ENCODE measurements at regions not wholly inside any gene's neighbourhood (a gene's known extent, or its start where the extent isn't known, plus 50 kb on each side); places are given as distances from the start of the nearest gene placed in this dataset.

- Histone ChIP-seq H3K27ac (replicated peaks) (no peak overlapping the region), H3K4me3 (replicated peaks; ENCODE audit: insufficient read depth, low read length) (no peak overlapping the region), H3K27me3 (ENCODE audit: insufficient read depth, poor library complexity, severe bottlenecking) (peaks cover 2% of the 10 kb centered on the region)
- no peak for DNase-seq (ENCODE audit: low read depth in 1 of 2, low spot score in 1 of 2)
- TF ChIP-seq, protein P1, sequence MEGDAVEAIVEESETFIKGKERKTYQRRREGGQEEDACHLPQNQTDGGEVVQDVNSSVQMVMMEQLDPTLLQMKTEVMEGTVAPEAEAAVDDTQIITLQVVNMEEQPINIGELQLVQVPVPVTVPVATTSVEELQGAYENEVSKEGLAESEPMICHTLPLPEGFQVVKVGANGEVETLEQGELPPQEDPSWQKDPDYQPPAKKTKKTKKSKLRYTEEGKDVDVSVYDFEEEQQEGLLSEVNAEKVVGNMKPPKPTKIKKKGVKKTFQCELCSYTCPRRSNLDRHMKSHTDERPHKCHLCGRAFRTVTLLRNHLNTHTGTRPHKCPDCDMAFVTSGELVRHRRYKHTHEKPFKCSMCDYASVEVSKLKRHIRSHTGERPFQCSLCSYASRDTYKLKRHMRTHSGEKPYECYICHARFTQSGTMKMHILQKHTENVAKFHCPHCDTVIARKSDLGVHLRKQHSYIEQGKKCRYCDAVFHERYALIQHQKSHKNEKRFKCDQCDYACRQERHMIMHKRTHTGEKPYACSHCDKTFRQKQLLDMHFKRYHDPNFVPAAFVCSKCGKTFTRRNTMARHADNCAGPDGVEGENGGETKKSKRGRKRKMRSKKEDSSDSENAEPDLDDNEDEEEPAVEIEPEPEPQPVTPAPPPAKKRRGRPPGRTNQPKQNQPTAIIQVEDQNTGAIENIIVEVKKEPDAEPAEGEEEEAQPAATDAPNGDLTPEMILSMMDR (IDR thresholded peaks at IDR 0.05; ENCODE audit: insufficient read depth, low read length), result no peak
- TF ChIP-seq REST (IDR thresholded peaks at IDR 0.05; ENCODE audit: insufficient replicate concordance, low read depth), result no peak
- no peak for TF ChIP-seq POLR2AphosphoS5 (IDR thresholded peaks at IDR 0.05; ENCODE audit: low read depth)
- no peak for TF ChIP-seq GABPA (IDR thresholded peaks at IDR 0.05; ENCODE audit: low read depth)
- TF ChIP-seq SPI1 (IDR thresholded peaks at IDR 0.05; ENCODE audit: borderline replicate concordance, low read depth), result no peak
Measured at GRCh38 chr4:138092060-138092459, 150.1 kb downstream of the SLC7A11 start.

- H3K27me3 ChIP-seq (ENCODE audit: insufficient read depth, poor library complexity, severe bottlenecking), result peaks cover 2% of the 10 kb centered on the region
- DNase-seq (ENCODE audit: low read depth in 1 of 2, low spot score in 1 of 2), result no peak
- no peak overlapping the region for H3K4me3 ChIP-seq (replicated peaks; ENCODE audit: insufficient read depth, low read length)
Measured at GRCh38 chr4:138090918-138091676, 151.1 kb downstream of the SLC7A11 start.

More at GRCh38 chr4:138090918-138091676, 151.1 kb downstream of the SLC7A11 start:
- TF ChIP-seq POLR2AphosphoS5 (IDR thresholded peaks at IDR 0.05; ENCODE audit: low read depth), result no peak
- no peak for TF ChIP-seq GABPA (IDR thresholded peaks at IDR 0.05; ENCODE audit: low read depth)
- TF ChIP-seq, protein P1 (IDR thresholded peaks at IDR 0.05; ENCODE audit: insufficient read depth, low read length), result no peak
- no peak for TF ChIP-seq REST (IDR thresholded peaks at IDR 0.05; ENCODE audit: insufficient replicate concordance, low read depth)
- TF ChIP-seq SPI1 (IDR thresholded peaks at IDR 0.05; ENCODE audit: borderline replicate concordance, low read depth), result no peak
- no peak overlapping the region for H3K27ac ChIP-seq (replicated peaks)
